ENCODE measurements at regions not wholly inside any gene's neighbourhood (a gene's known extent, or its start where the extent isn't known, plus 50 kb on each side); places are given as distances from the start of the nearest gene placed in this dataset.

- CTCF ChIA-PET (ENCODE audit: partially characterized antibody) = interaction anchor here (1.3 to 1.6 kb wide), 2 partner anchors 20 to 26 kb away, joined by 3 read pairs; no protein-coding TSS in a partner anchor
- Histone ChIP-seq H3K36me3 (ENCODE audit: control insufficient read depth in 2 of 4, insufficient read depth in 4 of 4, low read length in 3 of 4) (no peaks in the 10 kb centered on the region), H3K14ac (ENCODE audit: insufficient read length) (no peak overlapping the region), H2BK15ac (ENCODE audit: low read length) (no peak overlapping the region), H3K9me3 (ENCODE audit: insufficient read depth in 2 of 2, low read depth in 1 of 2, low read length in 1 of 2) (no peaks in the 10 kb centered on the region), H4K5ac (ENCODE audit: insufficient read length, low read depth, low read length) (no peak overlapping the region), H2BK12ac (ENCODE audit: low read depth, low read length) (no peak overlapping the region), H4K91ac (replicated peaks; ENCODE audit: insufficient read length, low read length) (no peak overlapping the region), H3K4ac (replicated peaks; ENCODE audit: insufficient read length, low read depth, low read length) (no peak overlapping the region), H3K9ac (replicated peaks in 1 of 4; ENCODE audit: extremely low read depth in 1 of 4, low read depth in 3 of 4, low read length in 3 of 4) (no peak overlapping the region), H3K27ac (ENCODE audit: low read depth, low read length) (no peak overlapping the region), H3K27me3 (replicated peaks in 1 of 4; ENCODE audit: control insufficient read depth in 3 of 4, extremely low read depth in 1 of 4, insufficient read depth in 3 of 4, low read length in 3 of 4) (peaks cover 0 to 1% (median 0%) of the 10 kb centered on the region in 4 experiments; a peak in 1 of 7 replicates), H3K23ac (ENCODE audit: insufficient read length) (no peak overlapping the region), H2AFZ (ENCODE audit: low read length) (peak overlapping the region; percentile 78), H3K56ac (replicated peaks; ENCODE audit: insufficient read length, low read depth, low read length) (no peak overlapping the region), H3K23me2 (ENCODE audit: low read depth, low read length) (no peaks in the 10 kb centered on the region), H3K79me2 (ENCODE audit: control insufficient read depth in 1 of 2, insufficient read depth in 2 of 2, low read length in 2 of 2) (no peaks in the 10 kb centered on the region), H3K18ac (ENCODE audit: extremely low read depth, low read length) (no peak overlapping the region), H3K4me1 (replicated peaks in 1 of 4; ENCODE audit: control insufficient read depth in 3 of 4, insufficient read depth in 4 of 4, low read length in 3 of 4) (no peaks in the 10 kb centered on the region), H2BK20ac (ENCODE audit: low read length) (no peak overlapping the region), H2BK5ac (ENCODE audit: low read depth, low read length) (no peak overlapping the region), H2BK120ac (replicated peaks; ENCODE audit: low read depth, low read length) (no peak overlapping the region), H2AK5ac (ENCODE audit: low read depth, low read length) (no peak overlapping the region), H3K4me3 (ENCODE audit: extremely low read depth in 1 of 4, insufficient read depth in 2 of 4, low read depth in 3 of 4, low read length in 4 of 4) (no peak overlapping the region), H3K4me2 (ENCODE audit: insufficient read depth in 1 of 2, low read depth in 2 of 2, low read length in 2 of 2) (no peak overlapping the region), H4K8ac (ENCODE audit: extremely low read depth, insufficient read depth, low read length) (no peak overlapping the region), H4K20me1 (replicated peaks in 1 of 2; ENCODE audit: control insufficient read depth in 1 of 2, insufficient read depth in 2 of 2, low read length in 2 of 2) (no peaks in the 10 kb centered on the region), H3K79me1 (ENCODE audit: low read depth, low read length) (no peaks in the 10 kb centered on the region)
- POLR2A ChIA-PET (ENCODE audit: partially characterized antibody) = no interaction called here
- WGBS, 2 experiments (ENCODE audit: extremely low coverage in 1 of 2, insufficient coverage in 1 of 2, insufficient read length in 1 of 2, insufficient replicate concordance in 2 of 2, low coverage in 1 of 2, low lambda C conversion rate in 2 of 2, missing lambda C conversion rate in 1 of 2) = 92% methylated on average over 1 of the region's 1 CpG; no CpG with 5 or more reads in 1 of the 2 experiments
- DNase-seq (ENCODE audit: low read depth in 1 of 2, low spot score in 2 of 2) = no peak
- no peak for FAIRE-seq
- TF ChIP-seq EGR1 (IDR thresholded peaks at IDR 0.05; ENCODE audit: borderline replicate concordance, low read depth, low read length) (no peak), KDM1A (IDR thresholded peaks at IDR 0.05; ENCODE audit: borderline replicate concordance, low read length) (no peak), KDM4A (IDR thresholded peaks at IDR 0.05; ENCODE audit: low read depth, low read length, severe bottlenecking) (no peak)
Measured at GRCh38 chr4:147381749-147382148, 99.1 kb upstream of the EDNRA start.
